Neural cell (in vitro differentiated cells): ENCODE measurements at regions not wholly inside any gene's neighbourhood (a gene's known extent, or its start where the extent isn't known, plus 50 kb on each side); places are given as distances from the start of the nearest gene placed in this dataset.

ENCODE experiments used
- H2AFZ ChIP-seq: fragments of 200-600, 300-800 bp; sonication (generic), shearing (Covaris generic); 2 replicates; pipeline ENCODE4 v1.6.0; 2014; ENCODE audit warnings: low read depth, mild to moderate bottlenecking, antibody characterized with exemption, low read length, moderate library complexity
- H3F3A ChIP-seq: fragments of 200-600 bp; shearing (Covaris generic); 2 replicates; pipeline ENCODE4 v1.6.1; 2016; ENCODE audit warnings: mild to moderate bottlenecking, moderate library complexity, mixed read lengths, antibody characterized with exemption, low read length; ENCODE audit not compliant: insufficient read depth, poor library complexity, severe bottlenecking
- H3K27ac ChIP-seq: fragments of 200-600, 300-800 bp; sonication (generic), shearing (Covaris generic); 2 replicates; pipeline ENCODE4 v1.5.1; 2014; ENCODE audit warnings: mild to moderate bottlenecking, low read length, moderate library complexity
- H3K27me3 ChIP-seq: fragments of 300-800, 200-600 bp; sonication (generic), shearing (Covaris generic); 2 replicates; pipeline ENCODE4 v1.6.0; 2014; ENCODE audit warnings: mild to moderate bottlenecking, low read depth, low read length, moderate library complexity; ENCODE audit not compliant: insufficient read depth
- H3K36me3 ChIP-seq: fragments of 300-800, 200-600 bp; sonication (generic), shearing (Covaris generic); 2 replicates; pipeline ENCODE4 v1.5.1; 2014; ENCODE audit warnings: mild to moderate bottlenecking, antibody characterized with exemption, low read length, moderate library complexity; ENCODE audit not compliant: insufficient read depth
- H3K4me2 ChIP-seq: fragments of 300-800, 200-600 bp; sonication (generic), shearing (Covaris generic); 2 replicates; pipeline ENCODE4 v1.6.0; 2014; ENCODE audit warnings: mild to moderate bottlenecking, low read length
- H3K4me3 ChIP-seq: fragments of 300-800, 200-600 bp; sonication (generic), shearing (Covaris generic); 2 replicates; pipeline ENCODE4 v1.5.1; 2014; ENCODE audit warnings: mild to moderate bottlenecking, low read length, moderate library complexity
- H3K79me2 ChIP-seq: fragments of 200-600 bp; shearing (Covaris generic); replicated peaks from 2 replicates; pipeline ENCODE4 v1.6.0; 2014; ENCODE audit warnings: mild to moderate bottlenecking, low read length, moderate library complexity; ENCODE audit not compliant: insufficient read depth
- H3K9ac ChIP-seq: fragments of 300-800, 200-600 bp; sonication (generic), shearing (Covaris generic); 2 replicates; pipeline ENCODE4 v1.6.1; 2016; ENCODE audit warnings: mild to moderate bottlenecking, low read length, mixed read lengths
- H3K9me2 ChIP-seq: fragments of 200-600 bp; shearing (Covaris generic); 2 replicates; pipeline ENCODE4 v1.6.1; 2016; ENCODE audit warnings: mild to moderate bottlenecking, low read length, mixed read lengths; ENCODE audit not compliant: insufficient read depth
- H3K9me3 ChIP-seq: fragments of 200-600, 300-800 bp; sonication (generic), shearing (Covaris generic); 2 replicates; pipeline ENCODE4 v1.6.1; 2016; ENCODE audit warnings: mild to moderate bottlenecking, mixed run types, low read length, moderate library complexity, mixed read lengths
- H4K20me1 ChIP-seq: fragments of 200-600 bp; shearing (Covaris generic); 2 replicates; pipeline ENCODE4 v1.6.1; 2016; ENCODE audit warnings: mild to moderate bottlenecking, mixed run types; ENCODE audit not compliant: insufficient read depth
- EP300 ChIP-seq: fragments of 450-650 bp; conservative IDR thresholded peaks from 2 replicates; pipeline ENCODE4 v1.6.1; 2014; ENCODE audit warnings: antibody characterized with exemption, mild to moderate bottlenecking, moderate library complexity; ENCODE audit not compliant: poor library complexity, severe bottlenecking
- EZH2 ChIP-seq: fragments of 200-600, 300-800 bp; shearing (Covaris generic), sonication (generic); IDR thresholded peaks from 2 replicates; pipeline ENCODE4 v1.6.1; 2014; ENCODE audit warnings: antibody characterized with exemption, low read length, borderline replicate concordance, mild to moderate bottlenecking; ENCODE audit not compliant: insufficient read depth, poor library complexity, severe bottlenecking
- MXI1 ChIP-seq: fragments of 450-650 bp; conservative IDR thresholded peaks from 2 replicates; pipeline ENCODE4 v1.6.1; 2014; ENCODE audit warnings: antibody characterized with exemption, mild to moderate bottlenecking; ENCODE audit not compliant: poor library complexity, severe bottlenecking
- POLR2AphosphoS5 ChIP-seq: IDR thresholded peaks from 2 replicates; pipeline ENCODE4 v1.6.1; 2012
- RAD21 ChIP-seq: fragments of 450-650 bp; conservative IDR thresholded peaks from 2 replicates; pipeline ENCODE4 v1.6.1; 2014; ENCODE audit warnings: antibody characterized with exemption, mild to moderate bottlenecking, moderate library complexity
- REST ChIP-seq: IDR thresholded peaks from 2 replicates; pipeline ENCODE4 v1.6.1; 2012; ENCODE audit warnings: borderline replicate concordance
- SMC3 ChIP-seq: fragments of 450-650 bp; conservative IDR thresholded peaks from 2 replicates; pipeline ENCODE4 v1.6.1; 2014; ENCODE audit warnings: antibody characterized with exemption, mild to moderate bottlenecking, moderate library complexity; ENCODE audit not compliant: poor library complexity
- TAF1 ChIP-seq: IDR thresholded peaks from 2 replicates; pipeline ENCODE4 v1.6.1; 2012; ENCODE audit warnings: low read depth
- TF ChIP-seq, protein P1 (sequence below): fragments of 450-650 bp; IDR thresholded peaks from 2 replicates; pipeline ENCODE4 v1.5.1; 2014; ENCODE audit warnings: antibody characterized with exemption, mild to moderate bottlenecking, moderate library complexity; ENCODE audit not compliant: poor library complexity, severe bottlenecking

DNA sequence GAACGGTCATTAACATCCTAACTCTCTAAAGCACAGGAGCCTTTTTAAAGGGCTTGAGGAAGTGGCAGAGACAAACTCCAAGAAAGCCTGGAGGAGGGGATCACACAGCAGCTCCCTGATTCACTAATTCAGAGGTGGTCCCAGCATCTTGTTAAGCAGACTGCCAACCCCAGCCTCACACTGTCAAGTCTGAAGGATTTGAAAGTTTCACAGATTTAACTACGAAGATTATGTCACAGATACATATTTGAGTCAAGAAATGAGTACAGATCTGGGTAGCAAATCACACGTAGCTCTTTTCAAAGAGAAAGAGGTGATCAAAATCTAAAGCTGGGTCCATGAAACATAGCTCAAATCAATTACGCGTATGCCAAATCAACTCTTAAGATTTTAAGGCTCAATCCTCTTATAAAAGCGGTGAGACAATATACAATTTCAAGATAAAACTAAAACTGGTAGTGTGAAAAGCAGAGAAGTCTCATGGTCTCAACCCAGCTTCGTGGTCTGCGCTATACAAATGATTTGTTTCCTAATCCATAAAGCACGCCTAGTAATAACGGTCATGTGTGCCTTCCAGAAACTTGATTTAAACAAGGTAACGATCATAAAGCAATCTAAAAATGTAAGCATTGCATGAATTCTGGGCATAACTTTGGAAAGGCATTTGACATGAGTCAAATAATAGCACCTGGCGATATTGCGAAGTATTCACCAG is 229.9 kb upstream of the MKLN1 start:
- no peaks in the 10 kb centered on the region for H3K27me3 ChIP-seq
- no peaks in the 10 kb centered on the region for H4K20me1 ChIP-seq
- H3K9ac ChIP-seq, result no peak overlapping the region
- no peaks in the 10 kb centered on the region for H3K9me2 ChIP-seq
- no peak overlapping the region for H2AFZ ChIP-seq
- no peaks in the 10 kb centered on the region for H3K79me2 ChIP-seq
- no peaks in the 10 kb centered on the region for H3K9me3 ChIP-seq
- no peak overlapping the region for H3K4me3 ChIP-seq
- no peaks in the 10 kb centered on the region for H3K36me3 ChIP-seq
- no peaks in the 10 kb centered on the region for H3F3A ChIP-seq
- no peak overlapping the region for H3K27ac ChIP-seq
- no peak overlapping the region for H3K4me2 ChIP-seq
- TF ChIP-seq EZH2 (no peak), SMC3 (no peak)

- Histone ChIP-seq H3K79me2 (no peaks in the 10 kb centered on the region), H3K9me3 (no peaks in the 10 kb centered on the region), H2AFZ (no peak overlapping the region), H3K4me3 (no peak overlapping the region), H3K4me2 (no peak overlapping the region), H4K20me1 (no peaks in the 10 kb centered on the region), H3F3A (no peaks in the 10 kb centered on the region), H3K27me3 (no peaks in the 10 kb centered on the region), H3K36me3 (no peaks in the 10 kb centered on the region), H3K9ac (no peak overlapping the region), H3K27ac (no peak overlapping the region), H3K9me2 (no peaks in the 10 kb centered on the region)
- TF ChIP-seq EP300 (no peak), SMC3 (no peak), MXI1 (no peak), TAF1 (no peak), REST (no peak), EZH2 (no peak), RAD21 (no peak), POLR2AphosphoS5 (no peak)
- TF ChIP-seq, protein P1, sequence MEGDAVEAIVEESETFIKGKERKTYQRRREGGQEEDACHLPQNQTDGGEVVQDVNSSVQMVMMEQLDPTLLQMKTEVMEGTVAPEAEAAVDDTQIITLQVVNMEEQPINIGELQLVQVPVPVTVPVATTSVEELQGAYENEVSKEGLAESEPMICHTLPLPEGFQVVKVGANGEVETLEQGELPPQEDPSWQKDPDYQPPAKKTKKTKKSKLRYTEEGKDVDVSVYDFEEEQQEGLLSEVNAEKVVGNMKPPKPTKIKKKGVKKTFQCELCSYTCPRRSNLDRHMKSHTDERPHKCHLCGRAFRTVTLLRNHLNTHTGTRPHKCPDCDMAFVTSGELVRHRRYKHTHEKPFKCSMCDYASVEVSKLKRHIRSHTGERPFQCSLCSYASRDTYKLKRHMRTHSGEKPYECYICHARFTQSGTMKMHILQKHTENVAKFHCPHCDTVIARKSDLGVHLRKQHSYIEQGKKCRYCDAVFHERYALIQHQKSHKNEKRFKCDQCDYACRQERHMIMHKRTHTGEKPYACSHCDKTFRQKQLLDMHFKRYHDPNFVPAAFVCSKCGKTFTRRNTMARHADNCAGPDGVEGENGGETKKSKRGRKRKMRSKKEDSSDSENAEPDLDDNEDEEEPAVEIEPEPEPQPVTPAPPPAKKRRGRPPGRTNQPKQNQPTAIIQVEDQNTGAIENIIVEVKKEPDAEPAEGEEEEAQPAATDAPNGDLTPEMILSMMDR, result no peak
Measured at GRCh38 chr7:131098527-131098926, 229.1 kb upstream of the MKLN1 start.
